WTC11 (cell line): ENCODE measurements at regions not wholly inside any gene's neighbourhood (a gene's known extent, or its start where the extent isn't known, plus 50 kb on each side); places are given as distances from the start of the nearest gene placed in this dataset.
A peak's percentile ranks its signal among the peaks of the same experiment; 100 is the strongest.

Experiments used
- ATAC-seq: fragments of 200-7000 bp; cut with Tn5 transposase; 2 replicates; pipeline ENCODE4 v1.10.0; 2021; ENCODE audit warnings: mild to moderate bottlenecking, moderate library complexity
- CTCF ChIA-PET: fragments of 300-600 bp; sonication (Branson Sonifier 250); formaldehyde crosslinking; loops from one replicate; lab custom pipeline; 2021; ENCODE audit warnings: antibody characterized with exemption; lab: Charles Lee
- POLR2A ChIA-PET: fragments of 350-600 bp; sonication (Branson Sonifier 250); formaldehyde crosslinking; loops from one replicate; lab custom pipeline; 2021; ENCODE audit warnings: antibody characterized with exemption; lab: Charles Lee
- DNase-seq: peaks from one replicate; pipeline ENCODE4 v3.0.0; 2021; ENCODE audit warnings: low spot score
- H3K27ac Mint-ChIP-seq: 2 replicates; pipeline ENCODE4 v1.8.0; 2021; ENCODE audit warnings: mixed read lengths
- H3K27me3 Mint-ChIP-seq: 2 replicates; pipeline ENCODE4 v1.8.0; 2021; ENCODE audit warnings: low read depth, mild to moderate bottlenecking, moderate library complexity, mixed read lengths
- H3K36me3 Mint-ChIP-seq: 2 replicates; pipeline ENCODE4 v1.8.0; 2021; ENCODE audit warnings: mixed read lengths
- H3K4me1 Mint-ChIP-seq: 2 replicates; pipeline ENCODE4 v1.8.0; 2022; ENCODE audit warnings: mixed read lengths
- H3K4me3 Mint-ChIP-seq: 2 replicates; pipeline ENCODE4 v1.8.0; 2021; ENCODE audit warnings: mild to moderate bottlenecking, moderate library complexity, mixed read lengths
- H3K9me3 Mint-ChIP-seq: 2 replicates; pipeline ENCODE4 v1.8.0; 2021; ENCODE audit warnings: mixed read lengths
- CREM ChIP-seq: sonication (generic); formaldehyde crosslinking; IDR thresholded peaks from 2 replicates; pipeline ENCODE4 v1.8.1; 2022; ENCODE audit warnings: mild to moderate bottlenecking, missing genetic modification reagents, moderate library complexity
- FOXJ3 ChIP-seq: sonication (generic); formaldehyde crosslinking; IDR thresholded peaks from 2 replicates; pipeline ENCODE4 v1.9.0; 2021; ENCODE audit warnings: missing genetic modification reagents, mild to moderate bottlenecking, borderline replicate concordance
- JAZF1 ChIP-seq: fragments of 250-450 bp; sonication (Bioruptor Pico); IDR thresholded peaks from 2 replicates; pipeline ENCODE4 v1.9.0; 2021; ENCODE audit warnings: moderate library complexity, mild to moderate bottlenecking, inconsistent platforms
- JUN ChIP-seq: sonication (generic); formaldehyde crosslinking; IDR thresholded peaks from 2 replicates; pipeline ENCODE4 v1.8.0; 2023; ENCODE audit warnings: mild to moderate bottlenecking, missing genetic modification reagents
- MYBL2 ChIP-seq: sonication (generic); formaldehyde crosslinking; IDR thresholded peaks from 2 replicates; pipeline ENCODE4 v1.8.1; 2023; ENCODE audit warnings: mild to moderate bottlenecking, moderate library complexity, missing genetic modification reagents
- RELA ChIP-seq: sonication (generic); formaldehyde crosslinking; IDR thresholded peaks from 2 replicates; pipeline ENCODE4 v1.8.1; 2022; ENCODE audit warnings: missing genetic modification reagents, mild to moderate bottlenecking, borderline replicate concordance
- SMAD4 ChIP-seq: sonication (generic); formaldehyde crosslinking; IDR thresholded peaks from 2 replicates; pipeline ENCODE4 v1.8.0; 2022; ENCODE audit warnings: mild to moderate bottlenecking, missing genetic modification reagents
- SP1 ChIP-seq: sonication (generic); formaldehyde crosslinking; conservative IDR thresholded peaks from 2 replicates; pipeline ENCODE4 v1.8.1; 2022; ENCODE audit warnings: missing genetic modification reagents
- TP53 ChIP-seq: sonication (generic); formaldehyde crosslinking; IDR thresholded peaks from 2 replicates; pipeline ENCODE4 v1.8.1; 2023; ENCODE audit warnings: mild to moderate bottlenecking, missing genetic modification reagents
- ZNF232 ChIP-seq: sonication (generic); formaldehyde crosslinking; IDR thresholded peaks from 2 replicates; pipeline ENCODE4 v1.8.0; 2022; ENCODE audit warnings: mild to moderate bottlenecking, missing genetic modification reagents
- ZNF317 ChIP-seq: sonication (generic); formaldehyde crosslinking; IDR thresholded peaks from 2 replicates; pipeline ENCODE4 v1.8.1; 2023; ENCODE audit warnings: low read depth, mild to moderate bottlenecking, moderate library complexity, missing genetic modification reagents, borderline replicate concordance
- ZNF396 ChIP-seq: fragments of 250-450 bp; sonication (Bioruptor Pico); IDR thresholded peaks from 2 replicates; pipeline ENCODE4 v1.8.0; 2021; ENCODE audit warnings: mild to moderate bottlenecking, moderate library complexity, borderline replicate concordance
- ZNF671 ChIP-seq: fragments of 250-450 bp; sonication (Bioruptor Pico); IDR thresholded peaks from 2 replicates; pipeline ENCODE4 v1.8.0; 2021; ENCODE audit warnings: mild to moderate bottlenecking
- TF ChIP-seq, protein P1 (sequence below): sonication (generic); formaldehyde crosslinking; IDR thresholded peaks from 2 replicates; pipeline ENCODE4 v1.8.0; 2022; ENCODE audit warnings: mild to moderate bottlenecking, missing genetic modification reagents
- TF ChIP-seq, protein P2 (sequence below): fragments of 250-450 bp; sonication (Bioruptor Pico); IDR thresholded peaks from 2 replicates; pipeline ENCODE4 v1.8.0; 2021; ENCODE audit warnings: mild to moderate bottlenecking
- TF ChIP-seq, protein P3 (sequence below): sonication (generic); formaldehyde crosslinking; IDR thresholded peaks from 2 replicates; pipeline ENCODE4 v1.8.1; 2023; ENCODE audit warnings: mild to moderate bottlenecking, missing genetic modification reagents

DNA sequence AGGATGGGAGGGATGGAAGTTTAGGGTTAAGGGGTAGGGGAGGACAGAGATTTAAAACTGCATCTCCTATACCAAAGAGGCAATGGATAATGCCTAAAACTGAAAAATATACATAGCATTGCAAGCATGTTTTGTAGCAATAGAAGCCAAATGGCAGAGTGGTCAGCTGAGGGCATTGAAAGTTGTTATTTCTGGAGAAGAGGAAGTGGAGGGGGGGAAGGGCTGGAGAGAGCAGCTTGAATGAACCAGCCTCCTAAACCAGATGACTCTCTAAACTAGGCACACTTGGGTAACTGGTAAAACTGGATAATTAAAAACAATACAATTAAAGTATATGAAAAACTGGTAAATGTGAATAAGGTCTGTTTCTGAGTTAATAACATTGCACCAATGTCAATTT, 70.3 kb upstream of the TP53I11 start:
- CTCF ChIA-PET: interaction anchor here (1.0 to 4.7 kb wide), 9 partner anchors 10 to 94 kb away, joined by 3 to 43 read pairs (median 8); no protein-coding TSS in a partner anchor
- TF ChIP-seq ZNF396: no peak
- TF ChIP-seq, protein P1, sequence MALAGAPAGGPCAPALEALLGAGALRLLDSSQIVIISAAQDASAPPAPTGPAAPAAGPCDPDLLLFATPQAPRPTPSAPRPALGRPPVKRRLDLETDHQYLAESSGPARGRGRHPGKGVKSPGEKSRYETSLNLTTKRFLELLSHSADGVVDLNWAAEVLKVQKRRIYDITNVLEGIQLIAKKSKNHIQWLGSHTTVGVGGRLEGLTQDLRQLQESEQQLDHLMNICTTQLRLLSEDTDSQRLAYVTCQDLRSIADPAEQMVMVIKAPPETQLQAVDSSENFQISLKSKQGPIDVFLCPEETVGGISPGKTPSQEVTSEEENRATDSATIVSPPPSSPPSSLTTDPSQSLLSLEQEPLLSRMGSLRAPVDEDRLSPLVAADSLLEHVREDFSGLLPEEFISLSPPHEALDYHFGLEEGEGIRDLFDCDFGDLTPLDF (CRISPR knock-in tag): no peak
- TF ChIP-seq, protein P2, sequence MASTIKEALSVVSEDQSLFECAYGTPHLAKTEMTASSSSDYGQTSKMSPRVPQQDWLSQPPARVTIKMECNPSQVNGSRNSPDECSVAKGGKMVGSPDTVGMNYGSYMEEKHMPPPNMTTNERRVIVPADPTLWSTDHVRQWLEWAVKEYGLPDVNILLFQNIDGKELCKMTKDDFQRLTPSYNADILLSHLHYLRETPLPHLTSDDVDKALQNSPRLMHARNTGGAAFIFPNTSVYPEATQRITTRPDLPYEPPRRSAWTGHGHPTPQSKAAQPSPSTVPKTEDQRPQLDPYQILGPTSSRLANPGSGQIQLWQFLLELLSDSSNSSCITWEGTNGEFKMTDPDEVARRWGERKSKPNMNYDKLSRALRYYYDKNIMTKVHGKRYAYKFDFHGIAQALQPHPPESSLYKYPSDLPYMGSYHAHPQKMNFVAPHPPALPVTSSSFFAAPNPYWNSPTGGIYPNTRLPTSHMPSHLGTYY (CRISPR knock-in tag): no peak
- no peak for TF ChIP-seq ZNF671 (CRISPR knock-in tag)
- no peak for TF ChIP-seq ZNF232 (CRISPR knock-in tag)
- TF ChIP-seq CREM: no peak
- no peak for TF ChIP-seq MYBL2 (CRISPR knock-in tag)
- TF ChIP-seq, protein P3, sequence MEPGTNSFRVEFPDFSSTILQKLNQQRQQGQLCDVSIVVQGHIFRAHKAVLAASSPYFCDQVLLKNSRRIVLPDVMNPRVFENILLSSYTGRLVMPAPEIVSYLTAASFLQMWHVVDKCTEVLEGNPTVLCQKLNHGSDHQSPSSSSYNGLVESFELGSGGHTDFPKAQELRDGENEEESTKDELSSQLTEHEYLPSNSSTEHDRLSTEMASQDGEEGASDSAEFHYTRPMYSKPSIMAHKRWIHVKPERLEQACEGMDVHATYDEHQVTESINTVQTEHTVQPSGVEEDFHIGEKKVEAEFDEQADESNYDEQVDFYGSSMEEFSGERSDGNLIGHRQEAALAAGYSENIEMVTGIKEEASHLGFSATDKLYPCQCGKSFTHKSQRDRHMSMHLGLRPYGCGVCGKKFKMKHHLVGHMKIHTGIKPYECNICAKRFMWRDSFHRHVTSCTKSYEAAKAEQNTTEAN (CRISPR knock-in tag): no peak
- TF ChIP-seq, all 79 proteins: peak for 0

GRCh38 chr11:45021692-45022141, 71.0 kb upstream of the TP53I11 start:
- no peaks in the 10 kb centered on the region for H3K36me3 Mint-ChIP-seq
- DNase-seq: peak; percentile 40
- H3K4me3 Mint-ChIP-seq: no peak overlapping the region
- H3K4me1 Mint-ChIP-seq: peaks cover 24% of the 10 kb centered on the region
- no peaks in the 10 kb centered on the region for H3K9me3 Mint-ChIP-seq
- POLR2A ChIA-PET: interaction anchor here (0.5 kb wide), 2 partner anchors 235 to 927 kb away, joined by 3 to 7 read pairs; no protein-coding TSS in a partner anchor
- peak; percentile 80 for ATAC-seq
- TF ChIP-seq JAZF1 (CRISPR knock-in tag): no peak
- TF ChIP-seq JUN: no peak
- no peak for TF ChIP-seq TP53 (CRISPR knock-in tag)
- TF ChIP-seq RELA (CRISPR knock-in tag): no peak
- TF ChIP-seq SMAD4: no peak
- TF ChIP-seq SP1 (CRISPR knock-in tag): no peak
- no peak for TF ChIP-seq FOXJ3 (CRISPR knock-in tag)
- TF ChIP-seq ZNF317 (CRISPR knock-in tag): no peak
- TF ChIP-seq, all 79 proteins: peak for 0
- Mint-ChIP-seq H3K27ac (no peak overlapping the region), H3K27me3 (no peaks in the 10 kb centered on the region; the same call in 1 of the 2 replicates)
- CTCF ChIA-PET: interaction anchor here (0.7 to 4.7 kb wide), 21 partner anchors 10 to 95 kb away, joined by 3 to 43 read pairs (median 4); no protein-coding TSS in a partner anchor

More for the DNA sequence above, 70.3 kb upstream of the TP53I11 start:
- H3K36me3 Mint-ChIP-seq: no peaks in the 10 kb centered on the region
- no peak overlapping the region for H3K27ac Mint-ChIP-seq
- DNase-seq (no peak), ATAC-seq (no peak)
- H3K4me3 Mint-ChIP-seq: no peak overlapping the region
- peaks cover 22% of the 10 kb centered on the region for H3K4me1 Mint-ChIP-seq
- no peaks in the 10 kb centered on the region; the same call in 1 of the 2 replicates for H3K27me3 Mint-ChIP-seq
- POLR2A ChIA-PET: interaction anchor here (0.5 kb wide), 1 partner anchor 927 kb away, joined by 3 read pairs; no protein-coding TSS in a partner anchor
- H3K9me3 Mint-ChIP-seq: no peaks in the 10 kb centered on the region

- ChIA-PET CTCF (interaction anchor here (0.8 to 4.7 kb wide), 18 partner anchors 10 to 96 kb away, joined by 3 to 43 read pairs (median 4); no protein-coding TSS in a partner anchor), POLR2A (interaction anchor here (0.5 kb wide), 1 partner anchor 236 kb away, joined by 7 read pairs; no protein-coding TSS in a partner anchor)
- Mint-ChIP-seq H3K27ac (no peak overlapping the region), H3K4me3 (no peak overlapping the region), H3K27me3 (no peaks in the 10 kb centered on the region; the same call in 1 of the 2 replicates), H3K4me1 (peaks cover 24% of the 10 kb centered on the region), H3K9me3 (no peaks in the 10 kb centered on the region), H3K36me3 (no peaks in the 10 kb centered on the region)
- ATAC-seq (peak; percentile 12), DNase-seq (no peak)
- TF ChIP-seq JAZF1 (CRISPR knock-in tag): no peak
Observed at GRCh38 chr11:45022294-45023064, 71.8 kb upstream of the TP53I11 start.
